Stimulated activated CD4-positive, alpha-beta T cell treated with anti-CD3 and anti-CD28 coated beads, Interleukin-15, amount 100 ng/mL, for 1 hour (primary cell): ENCODE measurements at regions not wholly inside any gene's neighbourhood (a gene's known extent, or its start where the extent isn't known, plus 50 kb on each side); places are given as distances from the start of the nearest gene placed in this dataset.
"Not testable (repeated sequence)": the region's sequence is repeated elsewhere in the genome, so short reads cannot be mapped to it uniquely, and the experiment has no call there.

Source experiments
- DNase-seq, 2 donors: peaks; one replicate each; pipeline ENCODE4 v3.0.0-alpha.2; 2020; ENCODE audit warnings: low read depth in 1 of 2, low spot score in 1 of 2

GRCh38 chr22:22946131-22946530 lies 58.5 kb downstream of the IGLL5 start:
- no peak for DNase-seq

GRCh38 chr22:22948651-22949571 lies 61.3 kb downstream of the IGLL5 start:
- no peak for DNase-seq

- DNase-seq: no peak
Observed at GRCh38 chr22:22949953-22950352, 62.3 kb downstream of the IGLL5 start.

- no peak for DNase-seq
Observed at GRCh38 chr22:22951035-22951434, 63.4 kb downstream of the IGLL5 start.

GRCh38 chr22:22952531-22953280 lies 65.1 kb downstream of the IGLL5 start:
- DNase-seq: no peak

GRCh38 chr22:22953791-22954190 lies 66.2 kb downstream of the IGLL5 start:
- no peak for DNase-seq

- DNase-seq: no peak
Observed at GRCh38 chr22:22954656-22955055, 67.0 kb downstream of the IGLL5 start.

GRCh38 chr22:22955276-22955798 lies 67.7 kb downstream of the IGLL5 start:
- no peak for DNase-seq

- peak; percentile 24 to 39 for DNase-seq
Observed at GRCh38 chr22:22955866-22956535, 68.4 kb downstream of the IGLL5 start.

GRCh38 chr22:22957090-22957489 lies 69.5 kb downstream of the IGLL5 start:
- no peak for DNase-seq

GRCh38 chr22:22958621-22959020 lies 71.0 kb downstream of the IGLL5 start:
- no peak for DNase-seq

- peak; percentile 37 to 43 for DNase-seq
Observed at GRCh38 chr22:22959147-22959827, 71.7 kb downstream of the IGLL5 start.

- DNase-seq: no peak
Observed at GRCh38 chr22:22960307-22960706, 72.7 kb downstream of the IGLL5 start.

- no peak for DNase-seq
Observed at GRCh38 chr22:22961574-22961973, 74.0 kb downstream of the IGLL5 start.

- DNase-seq: no peak
Observed at GRCh38 chr22:22968366-22968765, 80.8 kb downstream of the IGLL5 start.

- DNase-seq: not testable (repeated sequence)
Observed at GRCh38 chr22:22972605-22973004, 85.0 kb downstream of the IGLL5 start.

- DNase-seq: no peak
Observed at GRCh38 chr22:22973336-22973735, 85.7 kb downstream of the IGLL5 start.

- DNase-seq: no peak
Observed at GRCh38 chr22:22974156-22974555, 86.5 kb downstream of the IGLL5 start.

- no peak for DNase-seq
Observed at GRCh38 chr22:22974795-22975580, 87.4 kb downstream of the IGLL5 start.
